SIG-M5 treated with dmso at 0.1 percent for 504 hours (cell line): ENCODE measurements at regions not wholly inside any gene's neighbourhood (a gene's known extent, or its start where the extent isn't known, plus 50 kb on each side); places are given as distances from the start of the nearest gene placed in this dataset.
"Not testable (repeated sequence)": the region's sequence is repeated elsewhere in the genome, so short reads cannot be mapped to it uniquely, and the experiment has no call there.

Experiments used
- DNase-seq: peaks from one replicate; lab custom pipeline; 2025; ENCODE audit not compliant: unreplicated experiment; lab: John Stamatoyannopoulos, UW

- DNase-seq: no peak
Observed at GRCh38 chr1:29591601-29592260, 355.4 kb downstream of the PTPRU start.

GRCh38 chr1:29590583-29591565 is 354.6 kb downstream of the PTPRU start:
- no peak for DNase-seq

GRCh38 chr1:29589716-29590115 is 353.4 kb downstream of the PTPRU start:
- DNase-seq: not testable (repeated sequence)

- no peak for DNase-seq
Observed at GRCh38 chr1:29586991-29587745, 350.8 kb downstream of the PTPRU start.

GRCh38 chr1:29586215-29586614 is 349.9 kb downstream of the PTPRU start:
- DNase-seq: no peak

- DNase-seq: no peak
Observed at GRCh38 chr1:29585656-29586055, 349.3 kb downstream of the PTPRU start.

GRCh38 chr1:29585201-29585600 is 348.9 kb downstream of the PTPRU start:
- no peak for DNase-seq

GRCh38 chr1:29584776-29585175 is 348.5 kb downstream of the PTPRU start:
- no peak for DNase-seq

GRCh38 chr1:29584362-29584761 is 348.0 kb downstream of the PTPRU start:
- no peak for DNase-seq

- no peak for DNase-seq
Observed at GRCh38 chr1:29583727-29584126, 347.4 kb downstream of the PTPRU start.

- no peak for DNase-seq
Observed at GRCh38 chr1:29581256-29581655, 344.9 kb downstream of the PTPRU start.

- DNase-seq: no peak
Observed at GRCh38 chr1:29579821-29580425, 343.6 kb downstream of the PTPRU start.

- no peak for DNase-seq
Observed at GRCh38 chr1:29577512-29577911, 341.2 kb downstream of the PTPRU start.

GRCh38 chr1:29576510-29576909 is 340.2 kb downstream of the PTPRU start:
- no peak for DNase-seq

GRCh38 chr1:29575826-29576225 is 339.5 kb downstream of the PTPRU start:
- no peak for DNase-seq

GRCh38 chr1:29575277-29575676 is 339.0 kb downstream of the PTPRU start:
- DNase-seq: no peak

- DNase-seq: no peak
Observed at GRCh38 chr1:29574871-29575270, 338.5 kb downstream of the PTPRU start.

- DNase-seq: no peak
Observed at GRCh38 chr1:29569971-29570634, 333.8 kb downstream of the PTPRU start.

- no peak for DNase-seq
Observed at GRCh38 chr1:29567257-29567656, 330.9 kb downstream of the PTPRU start.

- no peak for DNase-seq
Observed at GRCh38 chr1:29565490-29565889, 329.2 kb downstream of the PTPRU start.

- DNase-seq: no peak
Observed at GRCh38 chr1:29563571-29563970, 327.2 kb downstream of the PTPRU start.
